ENCODE measurements at regions not wholly inside any gene's neighbourhood (a gene's known extent, or its start where the extent isn't known, plus 50 kb on each side); places are given as distances from the start of the nearest gene placed in this dataset.

DNA sequence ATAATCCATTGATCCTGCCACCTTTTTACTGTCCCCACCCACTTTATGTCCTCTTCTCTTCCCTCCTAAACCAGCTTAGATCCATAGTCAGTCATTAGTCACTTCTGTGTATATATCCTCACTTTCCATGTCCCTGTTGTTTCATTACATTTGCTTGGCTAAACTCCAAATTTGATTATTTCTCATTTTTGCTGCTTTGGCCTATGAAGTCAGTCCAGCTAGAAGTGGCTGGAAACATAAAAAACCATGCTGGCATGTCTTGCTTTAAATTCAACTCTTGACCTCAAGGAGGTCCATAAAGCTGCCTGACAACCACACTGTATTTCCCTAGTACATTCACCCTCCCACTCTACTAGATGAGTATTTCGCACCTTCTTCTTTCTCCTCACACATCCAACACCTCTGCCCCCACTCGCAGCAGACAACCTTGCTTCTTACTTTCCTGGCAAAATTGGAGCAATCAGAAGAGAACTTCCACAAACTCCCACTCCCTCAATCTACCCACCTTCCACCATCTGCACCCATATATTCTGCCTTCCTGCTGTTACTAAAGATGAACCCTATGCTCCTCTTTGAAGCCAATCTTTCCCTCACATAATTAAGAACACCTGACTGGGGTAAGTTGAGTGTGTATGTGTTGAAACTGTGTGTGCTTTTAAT is 72.1 kb downstream of the ZNF648 start:
- DNase-seq (ENCODE audit: extremely low spot score), result no peak
- no peak for TF ChIP-seq CTCF (IDR thresholded peaks at IDR 0.05; ENCODE audit: control extremely low read depth, extremely low read depth, low read depth, missing control alignments)
- ChIA-PET POLR2A (no interaction called here), CTCF (interaction anchor here (1.2 to 1.3 kb wide), 2 partner anchors 10 to 798 kb away, joined by 3 read pairs; no protein-coding TSS in a partner anchor)

GRCh38 chr1:181987996-181988395 is 73.5 kb downstream of the ZNF648 start:
- ChIA-PET POLR2A (no interaction called here), CTCF (interaction anchor here (0.8 to 1.3 kb wide), 3 partner anchors 12 to 796 kb away, joined by 3 read pairs; no protein-coding TSS in a partner anchor)

DNA sequence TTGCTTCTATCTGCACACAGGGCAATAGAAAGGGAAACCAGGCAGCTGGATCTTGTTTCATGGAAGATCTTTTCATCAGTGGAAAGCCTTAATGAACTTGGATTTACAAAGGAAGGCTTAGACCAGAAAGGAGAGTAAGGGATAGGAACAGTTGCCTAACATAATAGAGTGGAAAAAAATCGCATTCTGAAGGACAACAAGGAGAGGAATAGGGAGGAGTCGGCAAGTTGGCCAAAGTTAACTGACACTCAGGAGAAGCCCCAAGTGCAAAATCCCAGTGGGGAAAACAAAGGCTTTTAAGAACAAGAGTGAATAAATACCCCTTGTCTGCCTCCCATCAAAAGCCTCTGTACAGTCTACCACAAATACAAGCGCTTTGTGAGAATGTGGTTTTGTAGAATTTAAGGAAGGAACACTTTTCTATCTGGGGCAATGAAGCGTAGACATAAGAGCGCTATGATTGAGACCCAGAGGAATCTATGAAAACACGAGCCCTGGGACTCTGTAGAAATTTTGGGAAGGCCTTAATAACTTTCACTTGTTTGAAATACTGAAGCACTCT is 74.1 kb downstream of the ZNF648 start:
- ChIA-PET CTCF (interaction anchor here (1.2 kb wide), 1 partner anchor 51 kb away, joined by 3 read pairs; no protein-coding TSS in a partner anchor), POLR2A (no interaction called here)
- no peak for DNase-seq (ENCODE audit: extremely low spot score)
- TF ChIP-seq CTCF (IDR thresholded peaks at IDR 0.05; ENCODE audit: control extremely low read depth, extremely low read depth, low read depth, missing control alignments), result no peak

More at GRCh38 chr1:181987996-181988395, 73.5 kb downstream of the ZNF648 start:
- TF ChIP-seq CTCF (IDR thresholded peaks at IDR 0.05; ENCODE audit: control extremely low read depth, extremely low read depth, low read depth, missing control alignments), result no peak
- no peak for DNase-seq (ENCODE audit: extremely low spot score)

DNA sequence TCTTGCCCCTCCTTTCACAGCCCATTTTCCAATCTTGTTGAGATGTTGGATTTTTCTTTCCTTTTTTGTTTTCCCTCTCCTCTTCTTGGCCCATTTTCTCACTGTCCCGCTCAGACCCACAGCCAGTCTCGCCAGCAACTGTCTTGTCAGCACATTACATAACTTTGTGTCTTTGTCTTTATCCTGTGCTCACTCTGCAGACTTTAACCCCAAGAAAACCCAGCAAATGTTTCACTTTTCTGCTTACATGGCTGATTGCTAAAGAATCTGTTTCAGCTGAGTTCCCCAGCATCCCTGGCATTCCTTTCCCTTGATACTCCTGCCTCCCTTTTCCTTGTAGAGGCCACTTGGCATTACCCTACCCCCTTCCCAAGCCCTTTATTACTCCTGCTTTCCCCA is 74.6 kb downstream of the ZNF648 start:
- ChIA-PET POLR2A (no interaction called here), CTCF (interaction anchor here (1.5 kb wide), 1 partner anchor 9 kb away, joined by 4 read pairs; no protein-coding TSS in a partner anchor)
- no peak for DNase-seq (ENCODE audit: extremely low spot score)
- TF ChIP-seq CTCF (IDR thresholded peaks at IDR 0.05; ENCODE audit: control extremely low read depth, extremely low read depth, low read depth, missing control alignments), result no peak

GRCh38 chr1:181985936-181986906 is 75.3 kb downstream of the ZNF648 start:
- TF ChIP-seq CTCF (IDR thresholded peaks at IDR 0.05; ENCODE audit: control extremely low read depth, extremely low read depth, low read depth, missing control alignments), result no peak
- no peak for DNase-seq (ENCODE audit: extremely low spot score)
- ChIA-PET CTCF (interaction anchor here (1.2 to 1.7 kb wide), 4 partner anchors 10 to 507 kb away, joined by 3 to 4 read pairs (median 4); no protein-coding TSS in a partner anchor), POLR2A (no interaction called here)

DNA sequence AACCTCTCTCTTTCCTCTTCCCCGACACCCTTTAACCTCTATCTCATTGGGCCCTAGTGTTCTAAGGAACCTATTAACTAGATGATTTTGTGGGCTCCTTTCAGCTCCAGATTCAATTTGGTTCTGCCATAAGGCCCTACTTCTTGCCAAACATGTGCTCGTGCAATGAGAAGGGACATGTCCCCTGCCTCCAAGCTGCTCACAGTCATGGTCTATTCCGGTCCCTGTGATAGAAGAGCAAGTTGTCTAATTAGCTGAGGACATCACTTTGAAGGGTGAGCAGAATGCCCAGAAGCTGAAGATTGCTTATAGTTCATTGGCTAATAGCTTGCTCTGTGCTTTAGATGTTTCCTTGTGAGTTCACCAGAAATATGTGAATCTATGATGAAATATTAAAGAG is 76.2 kb downstream of the ZNF648 start:
- DNase-seq (ENCODE audit: extremely low spot score), result no peak
- no peak for TF ChIP-seq CTCF (IDR thresholded peaks at IDR 0.05; ENCODE audit: control extremely low read depth, extremely low read depth, low read depth, missing control alignments)
- ChIA-PET CTCF (interaction anchor here (1.2 to 1.7 kb wide), 4 partner anchors 11 to 506 kb away, joined by 3 to 4 read pairs (median 4); no protein-coding TSS in a partner anchor), POLR2A (no interaction called here)
